Psoas muscle (tissue), 7 donors: ENCODE measurements at regions not wholly inside any gene's neighbourhood (a gene's known extent, or its start where the extent isn't known, plus 50 kb on each side); places are given as distances from the start of the nearest gene placed in this dataset.
"Not testable (repeated sequence)": the region's sequence is repeated elsewhere in the genome, so short reads cannot be mapped to it uniquely, and the experiment has no call there.

ENCODE experiments used
- ATAC-seq, 4 donors: fragments of 200-7000 bp; cut with Tn5 transposase; one replicate each; pipeline ENCODE4 v1.9.1; 2020; ENCODE audit warnings: moderate library complexity in 3 of 4, mild to moderate bottlenecking in 2 of 4
- DNase-seq, 2 donors: peaks; one replicate each; pipeline ENCODE4 v3.0.0-alpha.2; 2020
- H3K27ac ChIP-seq: fragments of 200-600 bp; one replicate; pipeline ENCODE4 v1.8.0; 2022
- H3K27me3 ChIP-seq, 3 donors: fragments of 200-600 bp in 1 of 3; one replicate each; pipeline versions ENCODE4 v1.6.1 to v1.8.0; 2013 to 2022; ENCODE audit warnings: low read length in 2 of 3, mild to moderate bottlenecking in 2 of 3, moderate library complexity in 1 of 3; ENCODE audit not compliant: insufficient read depth in 3 of 3
- H3K36me3 ChIP-seq, 2 donors: fragments of 200-600 bp in 1 of 2; one replicate each; pipeline versions ENCODE4 v1.6.1 to v1.8.0; 2013 to 2022; ENCODE audit warnings: low read depth in 1 of 2, mild to moderate bottlenecking in 1 of 2, moderate library complexity in 1 of 2; ENCODE audit not compliant: insufficient read depth in 1 of 2
- H3K4me1 ChIP-seq: fragments of 200-600 bp; one replicate; pipeline ENCODE4 v1.8.0; 2022
- H3K4me3 ChIP-seq: fragments of 200-600 bp; one replicate; pipeline ENCODE4 v1.8.0; 2022; ENCODE audit warnings: mild to moderate bottlenecking
- H3K9me3 ChIP-seq: fragments of 200-600 bp; one replicate; pipeline ENCODE4 v1.8.0; 2022
- CTCF ChIP-seq: fragments of 200-600 bp; IDR thresholded peaks from one replicate; pipeline ENCODE4 v1.8.0; 2022; ENCODE audit warnings: antibody characterized with exemption
- WGBS, 3 donors: extraction: QIAGEN DNeasy Blood & Tissue Kit; methylation state at CpG; one replicate each; pipeline versions ENCODE4 v1.1.6 to v1.1.7; 2013; 5-methylcytosine and 5-hydroxymethylcytosine counted together
- intact Hi-C, 2 donors: fragments of 100-400 bp; cut with DNase I; formaldehyde crosslinking; loops; one replicate each; pipeline versions ENCODE4 v1.11.0 to v1.14.2; 2022
- donor health status: healthy with polysubstance abuse.
- donor health status: DM: no; HTN: no; CAD: no; lungs with moderate emphysema.
- donor health status: Bipolar disorder and iron deficiency.
- donor health status: healthy.
- donor health status: DM: yes; HTN: yes; CAD: no.
- donor health status: DM: no; HTN: no; CAD: no.
- donor health status: DM: yes; HTN: yes; CAD: no.

GRCh38 chr1:219092206-219092605 is 81.5 kb upstream of the LYPLAL1 start:
- intact Hi-C loops, result no loop called here
- 55 to 74% (median 66%) methylated on average over 1 of the region's 1 CpG for WGBS, 3 donors
- TF ChIP-seq CTCF, result no peak
- Histone ChIP-seq H3K27ac (no peak overlapping the region), H3K36me3 (no peaks in the 10 kb centered on the region), H3K27me3 (no peaks in the 10 kb centered on the region), H3K4me1 (peaks cover 17% of the 10 kb centered on the region), H3K9me3 (no peaks in the 10 kb centered on the region), H3K4me3 (no peak overlapping the region)
- ATAC-seq, result no peak
- DNase-seq, result no peak

GRCh38 chr1:219099307-219099706 is 74.4 kb upstream of the LYPLAL1 start:
- Histone ChIP-seq H3K27me3 (no peaks in the 10 kb centered on the region), H3K4me3 (no peak overlapping the region), H3K27ac (no peak overlapping the region), H3K36me3 (no peaks in the 10 kb centered on the region), H3K9me3 (no peaks in the 10 kb centered on the region), H3K4me1 (no peaks in the 10 kb centered on the region)
- no peak for TF ChIP-seq CTCF
- intact Hi-C loops, result no loop called here
- no peak for DNase-seq
- no peak for ATAC-seq
- WGBS, 3 donors, result 46 to 100% (median 94%) methylated on average over 1 of the region's 1 CpG

GRCh38 chr1:219100059-219100458 is 73.6 kb upstream of the LYPLAL1 start:
- ATAC-seq, result no peak
- Histone ChIP-seq H3K4me3 (no peak overlapping the region), H3K9me3 (no peaks in the 10 kb centered on the region), H3K4me1 (no peaks in the 10 kb centered on the region), H3K27ac (no peak overlapping the region), H3K27me3 (no peaks in the 10 kb centered on the region), H3K36me3 (no peaks in the 10 kb centered on the region)
- no peak for DNase-seq
- intact Hi-C loops, result no loop called here
- TF ChIP-seq CTCF, result no peak
- WGBS, 3 donors, result 0 to 100% (median 39%) methylated on average over 1 of the region's 1 CpG

GRCh38 chr1:219102466-219102865 is 71.2 kb upstream of the LYPLAL1 start:
- H3K4me3 ChIP-seq, DNase-seq, H3K4me1 ChIP-seq, ATAC-seq, H3K36me3 ChIP-seq, H3K9me3 ChIP-seq, H3K27ac ChIP-seq, intact Hi-C loops, H3K27me3 ChIP-seq: not testable (repeated sequence)
- 86 to 93% (median 90%) methylated on average over 1 of the region's 1 CpG for WGBS, 3 donors

- intact Hi-C loops, result no loop called here
- ATAC-seq (no peak), DNase-seq (no peak)
- no peak overlapping the region for H3K27ac ChIP-seq
- no peaks in the 10 kb centered on the region for H3K36me3 ChIP-seq
- no peak overlapping the region for H3K4me3 ChIP-seq
- H3K4me1 ChIP-seq, result no peaks in the 10 kb centered on the region
- WGBS, 3 donors, result 98 to 100% (median 100%) methylated on average over 1 of the region's 1 CpG
- TF ChIP-seq CTCF, result no peak
- no peaks in the 10 kb centered on the region for H3K9me3 ChIP-seq
- H3K27me3 ChIP-seq, result no peaks in the 10 kb centered on the region
These were observed 67.8 kb upstream of the LYPLAL1 start for GRCh38 chr1:219105893-219106292.
